GM18951 (cell line): ENCODE measurements at regions not wholly inside any gene's neighbourhood (a gene's known extent, or its start where the extent isn't known, plus 50 kb on each side); places are given as distances from the start of the nearest gene placed in this dataset.
"Not testable (repeated sequence)": the region's sequence is repeated elsewhere in the genome, so short reads cannot be mapped to it uniquely, and the experiment has no call there.

ENCODE experiments used
- POLR2A ChIP-seq: IDR thresholded peaks from 4 replicates; pipeline ENCODE4 v1.6.1; 2011; ENCODE audit warnings: mild to moderate bottlenecking; ENCODE audit not compliant: insufficient read length, insufficient read depth; ENCODE audit errors: extremely low read depth
- in situ Hi-C: fragments of 300-500 bp; cut with MboI; formaldehyde crosslinking; loops from one replicate; pipeline ENCODE4 v1.12.0; 2022; ENCODE audit warnings: low sequenced_read_pairs, mixed read lengths, inconsistent platforms; ENCODE audit not compliant: unreplicated experiment

DNA sequence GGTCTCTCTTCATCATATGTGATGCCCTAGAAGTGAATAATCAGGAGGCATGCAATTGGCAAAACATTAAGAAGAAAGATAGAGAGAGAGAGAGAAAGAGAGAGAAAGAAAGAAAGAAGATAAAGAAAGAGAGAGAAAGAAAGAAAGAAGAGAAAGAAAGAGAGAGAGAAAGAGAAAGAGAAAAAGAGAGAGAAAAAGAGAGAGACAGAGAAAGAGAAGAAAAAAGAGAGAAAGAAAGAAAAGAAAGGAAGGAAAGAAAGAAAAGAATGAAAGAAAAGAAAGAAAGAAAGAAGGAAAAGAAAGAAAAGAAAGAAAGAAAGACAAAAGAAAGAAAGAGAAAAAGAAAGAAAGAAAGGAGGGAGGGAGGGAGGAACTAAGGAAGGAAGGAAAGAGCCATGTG, 318.9 kb downstream of the ICE1 start:
- in situ Hi-C loops: no loop called here
- TF ChIP-seq POLR2A: no peak

DNA sequence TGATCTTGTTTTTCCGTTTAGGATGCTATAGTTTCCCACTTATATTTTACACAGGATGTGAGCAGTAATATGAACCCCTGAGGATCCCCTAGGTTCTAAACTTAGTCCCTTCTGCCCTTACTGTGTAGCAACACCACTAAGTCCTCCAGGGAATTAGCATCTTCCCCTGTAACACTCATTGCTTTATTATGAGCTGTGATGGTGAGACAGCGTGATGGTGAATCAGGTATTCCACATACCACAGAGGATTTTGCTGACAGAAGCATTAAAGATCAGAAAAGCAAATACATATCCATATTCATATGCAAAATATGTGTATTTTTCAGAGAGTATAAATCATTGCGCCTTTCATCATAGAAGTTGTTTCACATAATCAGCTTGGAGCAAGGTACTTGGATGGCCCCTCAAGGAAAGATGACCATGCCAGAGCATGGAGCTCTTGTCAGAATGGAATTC, 317.0 kb downstream of the ICE1 start:
- in situ Hi-C loops: no loop called here
- no peak for TF ChIP-seq POLR2A

GRCh38 chr5:5738797-5739489, 316.5 kb downstream of the ICE1 start:
- in situ Hi-C loops: no loop called here

GRCh38 chr5:5736007-5736406, 313.5 kb downstream of the ICE1 start:
- no peak for TF ChIP-seq POLR2A
- in situ Hi-C loops: no loop called here

More at GRCh38 chr5:5738797-5739489, 316.5 kb downstream of the ICE1 start:
- no peak for TF ChIP-seq POLR2A

DNA sequence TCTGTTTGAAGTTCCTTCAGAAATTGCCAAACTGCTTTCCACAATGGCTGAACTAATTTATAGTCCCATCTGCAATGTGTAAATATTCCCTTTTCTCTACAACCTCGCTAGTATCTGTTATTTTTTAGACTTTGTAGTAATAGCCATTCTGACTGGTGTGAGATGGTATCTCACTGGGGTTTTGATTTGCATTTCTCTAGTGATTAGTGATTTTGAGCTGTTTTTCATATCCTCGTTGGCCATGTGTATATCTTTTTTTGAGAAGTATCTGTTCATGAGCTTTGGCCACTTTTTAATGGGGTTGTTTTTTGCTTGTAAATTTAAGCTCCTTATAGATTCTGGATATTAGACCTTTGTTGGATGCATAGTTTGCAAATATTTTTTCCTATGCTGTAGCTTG, 310.6 kb downstream of the ICE1 start:
- in situ Hi-C loops: not testable (repeated sequence)

DNA sequence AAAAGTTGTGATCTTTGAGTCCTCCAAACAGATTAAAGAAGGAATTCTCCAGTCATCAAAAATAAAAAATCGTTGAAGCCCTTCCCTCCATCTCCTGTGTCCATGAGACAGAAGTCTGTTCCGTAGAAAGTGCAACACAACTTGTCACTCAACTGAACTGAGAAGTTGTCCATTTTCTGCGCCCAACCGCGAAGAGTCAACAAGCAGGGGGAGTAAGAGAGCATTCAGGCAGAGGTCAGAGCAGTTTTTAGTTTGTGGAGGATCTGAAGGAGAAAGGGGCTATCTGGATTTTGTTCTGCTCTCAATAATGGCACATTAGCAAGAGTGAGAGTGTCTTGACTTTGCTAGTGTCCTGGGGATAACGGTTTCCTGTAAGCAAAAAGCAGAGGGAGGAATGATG, 303.9 kb downstream of the ICE1 start:
- TF ChIP-seq POLR2A: no peak
- in situ Hi-C loops: no loop called here

DNA sequence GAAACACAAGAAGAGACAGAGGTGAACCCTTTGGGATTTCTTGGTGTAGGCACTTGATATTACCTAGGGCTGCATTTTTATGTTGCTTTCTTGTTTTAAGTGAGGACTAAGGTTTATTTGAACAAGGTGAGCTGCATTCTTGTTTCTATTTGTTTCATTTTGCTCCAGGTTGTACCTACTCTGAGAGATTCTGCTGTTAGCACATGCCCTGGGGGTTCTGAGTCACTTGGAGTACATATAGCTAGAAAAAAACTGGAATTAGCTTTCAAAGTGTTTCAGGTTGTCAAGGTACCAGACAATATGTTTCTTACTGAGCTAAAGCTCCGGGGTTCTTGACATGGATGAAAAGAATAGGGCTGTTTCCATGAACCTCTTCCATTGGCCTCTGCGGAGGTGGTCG, 299.4 kb downstream of the ICE1 start:
- in situ Hi-C loops: no loop called here
- no peak for TF ChIP-seq POLR2A

DNA sequence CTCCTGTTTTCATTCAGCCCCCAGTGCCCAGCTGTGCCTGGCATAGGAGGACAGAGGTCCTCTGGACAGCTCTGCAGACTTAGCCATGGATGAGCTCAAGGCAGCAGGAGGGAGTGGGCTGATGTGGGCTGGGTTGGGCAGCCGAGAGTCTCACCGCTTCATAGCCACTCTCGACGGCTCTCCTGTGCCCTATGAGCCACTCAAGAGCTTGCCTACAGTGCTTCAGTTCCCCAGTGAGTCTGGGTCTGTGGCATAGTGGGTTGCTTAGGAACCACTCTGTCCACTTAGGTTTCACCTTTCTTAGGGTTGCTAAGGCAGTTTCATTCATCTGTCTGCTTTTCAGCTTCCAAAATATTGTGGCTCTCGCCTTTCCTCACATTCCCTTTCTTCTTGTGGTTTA, 296.8 kb downstream of the ICE1 start:
- TF ChIP-seq POLR2A: no peak
- in situ Hi-C loops: no loop called here

DNA sequence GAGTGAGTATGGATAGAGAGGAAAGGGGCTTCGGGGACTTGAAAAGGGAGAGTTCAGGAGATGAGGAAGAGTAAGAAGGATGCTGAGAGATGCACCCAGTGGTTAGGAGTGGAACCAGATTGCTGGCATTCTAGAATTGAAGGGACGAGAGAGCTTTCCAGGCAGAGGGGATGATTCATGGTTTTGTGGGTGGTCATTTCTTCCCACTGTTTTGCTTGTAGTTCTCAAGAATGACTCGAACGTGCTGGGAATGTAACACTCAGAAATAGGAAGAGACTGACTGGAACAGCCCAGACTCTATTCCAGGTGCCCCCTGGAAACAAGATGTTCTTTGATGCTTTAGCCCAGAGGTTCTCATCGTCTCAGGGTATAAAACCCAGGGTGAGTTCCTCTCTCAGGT, 294.2 kb downstream of the ICE1 start:
- in situ Hi-C loops: no loop called here
- no peak for TF ChIP-seq POLR2A

DNA sequence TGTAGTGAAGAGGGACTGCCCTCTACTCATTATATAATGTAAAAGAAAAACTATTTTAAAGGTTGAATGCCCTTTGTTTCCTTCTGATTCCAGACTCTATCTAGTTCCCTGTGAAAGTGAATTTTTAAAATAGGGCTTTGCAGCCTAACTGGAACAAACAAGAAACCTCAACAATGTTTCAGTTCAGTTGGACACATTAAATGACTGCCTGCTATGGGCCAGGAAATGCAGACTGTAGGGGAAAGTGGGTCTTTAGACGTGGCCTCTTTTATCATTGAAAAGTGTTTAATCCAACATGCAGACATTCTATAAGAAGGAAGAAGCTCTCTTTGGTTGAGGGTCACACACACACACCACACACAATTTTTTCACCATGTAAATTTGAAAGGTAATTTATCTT, 289.1 kb downstream of the ICE1 start:
- in situ Hi-C loops: no loop called here

DNA sequence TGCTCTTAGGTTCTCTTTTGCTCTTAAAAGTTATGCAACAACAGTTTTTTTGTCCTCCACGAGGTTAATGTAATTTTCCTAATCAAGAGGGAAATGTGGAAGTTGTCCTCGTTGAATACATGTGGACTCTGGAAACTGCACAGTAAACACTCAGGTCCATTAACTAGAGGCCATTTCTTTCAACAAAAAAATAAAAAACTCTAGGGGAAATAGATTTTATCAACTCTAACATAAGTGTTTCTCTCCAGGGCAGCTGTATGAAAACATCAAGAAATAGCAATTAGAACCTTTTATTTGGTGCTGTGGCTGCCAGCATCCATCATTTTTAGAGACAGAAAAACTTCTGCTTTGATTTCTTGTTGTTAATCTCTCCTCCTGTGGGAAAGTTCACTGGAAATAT, 288.6 kb downstream of the ICE1 start:
- in situ Hi-C loops: no loop called here
- TF ChIP-seq POLR2A: no peak

More for the DNA sequence above, 289.1 kb downstream of the ICE1 start:
- TF ChIP-seq POLR2A: no peak

- TF ChIP-seq POLR2A: no peak
- in situ Hi-C loops: no loop called here
These were observed 288.0 kb downstream of the ICE1 start for GRCh38 chr5:5710471-5710870.

GRCh38 chr5:5708367-5708919, 286.0 kb downstream of the ICE1 start:
- in situ Hi-C loops: no loop called here

DNA sequence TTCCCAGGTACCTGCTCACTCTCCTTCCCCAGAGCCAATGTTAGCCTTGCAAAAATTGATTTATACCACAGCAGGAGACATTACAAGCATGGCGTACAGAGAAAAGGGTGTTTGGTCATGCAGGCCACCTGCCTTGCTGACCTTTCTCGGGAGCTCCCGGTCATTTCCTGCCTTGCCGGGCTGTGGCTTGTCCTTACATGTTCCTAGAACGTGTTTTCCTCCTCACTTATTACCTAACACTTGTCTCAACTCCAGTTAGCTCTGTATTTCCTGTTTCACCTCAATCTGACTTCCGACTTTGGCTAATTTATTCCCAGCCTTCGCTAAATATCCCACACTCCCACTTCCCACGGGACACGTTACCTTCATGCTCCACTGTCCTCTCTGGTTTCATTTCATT, 282.5 kb downstream of the ICE1 start:
- TF ChIP-seq POLR2A: no peak
- in situ Hi-C loops: no loop called here

More at GRCh38 chr5:5708367-5708919, 286.0 kb downstream of the ICE1 start:
- no peak for TF ChIP-seq POLR2A
